HEK293 (cell line): ENCODE measurements at regions not wholly inside any gene's neighbourhood (a gene's known extent, or its start where the extent isn't known, plus 50 kb on each side); places are given as distances from the start of the nearest gene placed in this dataset.

Experiments used
- CTCF ChIP-seq: fragments of 450-650 bp; formaldehyde crosslinking; IDR thresholded peaks from 2 replicates; pipeline ENCODE4 v1.5.1; 2016; ENCODE audit warnings: missing biosample characterization, missing genetic modification characterization
- ZNF302 ChIP-seq: fragments of 450-650 bp; formaldehyde crosslinking; IDR thresholded peaks from 2 replicates; pipeline ENCODE4 v1.5.1; 2016; ENCODE audit warnings: missing biosample characterization, missing genetic modification characterization, low read depth
- ZNF426 ChIP-seq: fragments of 450-650 bp; formaldehyde crosslinking; IDR thresholded peaks from 2 replicates; pipeline ENCODE4 v1.5.1; 2017; ENCODE audit warnings: missing biosample characterization, missing genetic modification characterization, mild to moderate bottlenecking, inconsistent platforms, moderate library complexity
- ZNF623 ChIP-seq: fragments of 450-650 bp; formaldehyde crosslinking; IDR thresholded peaks from 2 replicates; pipeline ENCODE4 v1.5.1; 2016; ENCODE audit warnings: missing biosample characterization, missing genetic modification characterization
- TF ChIP-seq, protein P1 (sequence below): fragments of 450-650 bp; formaldehyde crosslinking; IDR thresholded peaks from 2 replicates; pipeline ENCODE4 v1.5.1; 2016; ENCODE audit warnings: missing biosample characterization, missing genetic modification characterization

DNA sequence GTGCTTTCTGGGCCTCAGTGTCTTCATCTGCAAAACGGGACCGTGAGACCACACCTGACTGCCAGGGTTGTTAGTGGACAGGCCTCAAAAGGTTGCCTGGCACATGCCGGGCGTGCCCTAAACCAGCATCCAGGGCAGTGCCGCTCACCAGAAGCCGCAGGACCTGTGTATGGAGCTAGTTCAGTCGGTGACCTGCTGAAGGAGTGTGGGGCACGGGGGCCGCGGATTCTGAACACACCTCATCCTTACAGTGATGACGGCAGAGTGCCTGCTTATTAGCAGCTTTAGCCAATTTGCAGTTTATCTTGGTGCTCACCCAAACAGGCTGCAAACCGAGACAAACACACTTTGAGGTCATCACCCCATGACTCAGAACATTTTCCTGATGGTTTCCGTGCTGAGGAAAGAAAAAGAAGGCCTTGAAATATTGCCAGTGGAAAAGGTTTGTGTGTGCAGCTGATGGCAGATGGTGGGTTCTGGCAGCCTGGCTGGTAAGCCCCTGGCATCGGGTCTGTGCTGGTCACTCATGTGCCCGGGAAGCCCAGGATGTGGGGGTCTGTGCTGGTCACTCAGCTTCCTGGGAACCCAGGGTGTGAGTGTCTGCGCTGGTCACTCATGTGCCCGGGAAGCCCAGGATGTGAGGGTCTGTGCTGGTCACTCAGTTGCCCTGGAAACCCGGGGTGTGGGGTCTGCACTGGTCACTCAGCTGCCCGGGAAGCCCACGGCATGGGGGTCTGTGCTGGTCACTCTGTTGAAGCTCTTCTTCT lies 153.8 kb downstream of the ERMARD start:
- TF ChIP-seq CTCF (tag by site-specific recombination): no peak
- TF ChIP-seq, protein P1, sequence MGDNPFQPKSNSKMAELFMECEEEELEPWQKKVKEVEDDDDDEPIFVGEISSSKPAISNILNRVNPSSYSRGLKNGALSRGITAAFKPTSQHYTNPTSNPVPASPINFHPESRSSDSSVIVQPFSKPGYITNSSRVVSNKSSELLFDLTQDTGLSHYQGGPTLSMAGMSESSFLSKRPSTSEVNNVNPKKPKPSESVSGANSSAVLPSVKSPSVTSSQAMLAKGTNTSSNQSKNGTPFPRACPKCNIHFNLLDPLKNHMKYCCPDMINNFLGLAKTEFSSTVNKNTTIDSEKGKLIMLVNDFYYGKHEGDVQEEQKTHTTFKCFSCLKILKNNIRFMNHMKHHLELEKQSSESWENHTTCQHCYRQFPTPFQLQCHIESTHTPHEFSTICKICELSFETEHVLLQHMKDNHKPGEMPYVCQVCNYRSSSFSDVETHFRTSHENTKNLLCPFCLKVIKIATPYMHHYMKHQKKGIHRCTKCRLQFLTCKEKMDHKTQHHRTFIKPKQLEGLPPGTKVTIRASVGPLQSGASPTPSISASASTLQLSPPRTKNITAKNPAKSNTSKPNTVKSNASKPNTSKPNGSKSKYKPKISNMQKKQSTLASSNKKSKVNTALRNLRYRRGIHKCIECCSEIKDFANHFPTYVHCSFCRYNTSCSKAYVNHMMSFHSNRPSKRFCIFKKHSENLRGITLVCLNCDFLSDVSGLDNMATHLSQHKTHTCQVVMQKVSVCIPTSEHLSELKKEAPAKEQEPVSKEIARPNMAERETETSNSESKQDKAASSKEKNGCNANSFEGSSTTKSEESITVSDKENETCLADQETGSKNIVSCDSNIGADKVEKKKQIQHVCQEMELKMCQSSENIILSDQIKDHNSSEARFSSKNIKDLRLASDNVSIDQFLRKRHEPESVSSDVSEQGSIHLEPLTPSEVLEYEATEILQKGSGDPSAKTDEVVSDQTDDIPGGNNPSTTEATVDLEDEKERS (tag by site-specific recombination): no peak
- TF ChIP-seq ZNF623: no peak
- TF ChIP-seq ZNF426 (tag by site-specific recombination): no peak
- TF ChIP-seq ZNF302 (tag by site-specific recombination): no peak
